Tibial nerve (tissue), 4 donors: ENCODE measurements at regions not wholly inside any gene's neighbourhood (a gene's known extent, or its start where the extent isn't known, plus 50 kb on each side); places are given as distances from the start of the nearest gene placed in this dataset.

Source experiments
- DNase-seq, 2 donors: peaks; one replicate each; pipeline ENCODE4 v3.0.0-alpha.2; 2019; ENCODE audit warnings: low spot score in 2 of 2
- H3K27ac ChIP-seq, 4 donors: fragments of 200-600 bp; sonication (generic) in 3 of 4; one replicate each; pipeline ENCODE4 v1.5.1; 2017 to 2019; ENCODE audit warnings: mild to moderate bottlenecking in 1 of 4
- H3K27me3 ChIP-seq, 2 donors: fragments of 200-600 bp; sonication (generic) in 1 of 2; one replicate each; pipeline versions ENCODE4 v1.5.1 to v1.6.0; 2017 to 2019
- H3K36me3 ChIP-seq, 3 donors: fragments of 200-600 bp; sonication (generic); one replicate each; pipeline ENCODE4 v1.5.1; 2018 to 2019
- H3K4me1 ChIP-seq, 4 donors: fragments of 200-600 bp; sonication (generic) in 3 of 4; one replicate each; pipeline ENCODE4 v1.5.1; 2017 to 2019
- H3K4me3 ChIP-seq, 4 donors: fragments of 200-600 bp; sonication (generic) in 3 of 4; one replicate each; pipeline ENCODE4 v1.5.1; 2017 to 2019; ENCODE audit warnings: mild to moderate bottlenecking in 1 of 4, moderate library complexity in 1 of 4
- H3K9me3 ChIP-seq, 4 donors: fragments of 200-600 bp; sonication (generic) in 3 of 4; one replicate each; pipeline ENCODE4 v1.5.1; 2017 to 2019
- EP300 ChIP-seq, 2 donors: sonication (generic); formaldehyde crosslinking; IDR thresholded peaks; one replicate each; pipeline ENCODE4 v1.6.1; 2017; ENCODE audit warnings: antibody characterized with exemption in 2 of 2, mild to moderate bottlenecking in 1 of 2
- POLR2A ChIP-seq, 2 donors: fragments of 450-650 bp; IDR thresholded peaks; one replicate each; pipeline ENCODE4 v1.6.1; 2017; ENCODE audit warnings: antibody characterized with exemption in 2 of 2, mild to moderate bottlenecking in 2 of 2, moderate library complexity in 2 of 2
- WGBS, 2 donors: methylation state at CpG; one replicate each; pipeline ENCODE4 v1.1.5; 2018; 5-methylcytosine and 5-hydroxymethylcytosine counted together
- TF ChIP-seq, protein P1 (sequence below), 5 experiments: fragments of 200-600 bp in 3 of 5; fragments of 450-650 bp in 2 of 5; sonication (generic) in 3 of 5; IDR thresholded peaks; one replicate each; pipeline ENCODE4 v1.5.1; 2016 to 2019; ENCODE audit warnings: antibody characterized with exemption in 5 of 5, mild to moderate bottlenecking in 3 of 5, moderate library complexity in 2 of 5

DNA sequence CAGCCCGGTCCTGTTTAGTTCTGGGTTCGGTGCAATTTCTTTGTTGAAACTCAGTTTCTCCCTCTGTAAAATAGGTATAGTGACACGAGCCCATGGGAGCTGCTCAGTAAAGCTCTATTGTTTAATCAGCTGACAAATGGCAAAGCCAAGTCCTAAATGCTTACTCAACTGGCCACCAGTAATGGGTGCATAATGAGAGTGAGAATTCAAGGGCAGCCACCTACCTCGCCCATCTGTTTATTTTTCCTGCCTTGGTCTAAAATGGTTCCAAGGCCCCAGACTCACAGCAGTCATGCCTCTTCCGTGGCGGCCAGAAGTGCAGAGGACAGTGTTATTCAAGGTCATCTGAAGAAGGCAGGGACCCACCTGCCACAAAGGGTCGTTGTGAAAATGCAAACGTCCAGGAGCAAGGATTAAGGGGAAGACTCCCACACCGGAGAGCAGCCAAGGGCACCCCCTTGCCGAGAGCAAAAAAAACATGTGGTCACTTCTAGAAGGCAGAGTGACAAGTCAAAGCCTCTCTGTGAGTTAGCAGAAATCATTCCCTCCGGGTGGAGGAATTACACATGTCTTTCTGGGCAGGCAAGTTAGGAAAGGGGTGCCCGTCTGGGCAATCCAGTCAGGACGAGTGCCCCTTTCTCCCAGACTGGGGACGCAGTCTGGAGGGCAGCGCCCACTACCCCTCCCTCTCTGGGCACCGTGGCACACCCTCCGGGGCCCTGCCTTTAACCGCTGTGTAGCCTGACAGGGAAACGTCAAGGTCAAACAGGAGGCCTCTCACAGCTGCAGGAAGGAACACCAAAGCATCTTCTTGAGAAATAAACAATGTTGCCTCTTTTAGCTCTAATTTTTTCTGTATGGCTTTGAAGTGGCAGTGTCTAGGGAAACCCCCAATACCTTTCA is 186.2 kb downstream of the FOXO1 start:
- WGBS, 2 donors = 49 to 60% methylated on average over 18 of the region's 19 CpGs
- peaks cover 0 to 56% (median 29%) of the 10 kb centered on the region in 4 donors for H3K4me1 ChIP-seq
- no peaks in the 10 kb centered on the region for H3K36me3 ChIP-seq
- TF ChIP-seq, protein P1, sequence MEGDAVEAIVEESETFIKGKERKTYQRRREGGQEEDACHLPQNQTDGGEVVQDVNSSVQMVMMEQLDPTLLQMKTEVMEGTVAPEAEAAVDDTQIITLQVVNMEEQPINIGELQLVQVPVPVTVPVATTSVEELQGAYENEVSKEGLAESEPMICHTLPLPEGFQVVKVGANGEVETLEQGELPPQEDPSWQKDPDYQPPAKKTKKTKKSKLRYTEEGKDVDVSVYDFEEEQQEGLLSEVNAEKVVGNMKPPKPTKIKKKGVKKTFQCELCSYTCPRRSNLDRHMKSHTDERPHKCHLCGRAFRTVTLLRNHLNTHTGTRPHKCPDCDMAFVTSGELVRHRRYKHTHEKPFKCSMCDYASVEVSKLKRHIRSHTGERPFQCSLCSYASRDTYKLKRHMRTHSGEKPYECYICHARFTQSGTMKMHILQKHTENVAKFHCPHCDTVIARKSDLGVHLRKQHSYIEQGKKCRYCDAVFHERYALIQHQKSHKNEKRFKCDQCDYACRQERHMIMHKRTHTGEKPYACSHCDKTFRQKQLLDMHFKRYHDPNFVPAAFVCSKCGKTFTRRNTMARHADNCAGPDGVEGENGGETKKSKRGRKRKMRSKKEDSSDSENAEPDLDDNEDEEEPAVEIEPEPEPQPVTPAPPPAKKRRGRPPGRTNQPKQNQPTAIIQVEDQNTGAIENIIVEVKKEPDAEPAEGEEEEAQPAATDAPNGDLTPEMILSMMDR (IDR thresholded peaks at IDR 0.05) = no peak
- no peak for TF ChIP-seq EP300 (IDR thresholded peaks at IDR 0.05)
- H3K27ac ChIP-seq = peak overlapping the region; percentile 71 to 89 (median 76)
- H3K27me3 ChIP-seq = no peaks in the 10 kb centered on the region
- no peaks in the 10 kb centered on the region for H3K9me3 ChIP-seq
- no peak for DNase-seq
- H3K4me3 ChIP-seq = no peak overlapping the region

DNA sequence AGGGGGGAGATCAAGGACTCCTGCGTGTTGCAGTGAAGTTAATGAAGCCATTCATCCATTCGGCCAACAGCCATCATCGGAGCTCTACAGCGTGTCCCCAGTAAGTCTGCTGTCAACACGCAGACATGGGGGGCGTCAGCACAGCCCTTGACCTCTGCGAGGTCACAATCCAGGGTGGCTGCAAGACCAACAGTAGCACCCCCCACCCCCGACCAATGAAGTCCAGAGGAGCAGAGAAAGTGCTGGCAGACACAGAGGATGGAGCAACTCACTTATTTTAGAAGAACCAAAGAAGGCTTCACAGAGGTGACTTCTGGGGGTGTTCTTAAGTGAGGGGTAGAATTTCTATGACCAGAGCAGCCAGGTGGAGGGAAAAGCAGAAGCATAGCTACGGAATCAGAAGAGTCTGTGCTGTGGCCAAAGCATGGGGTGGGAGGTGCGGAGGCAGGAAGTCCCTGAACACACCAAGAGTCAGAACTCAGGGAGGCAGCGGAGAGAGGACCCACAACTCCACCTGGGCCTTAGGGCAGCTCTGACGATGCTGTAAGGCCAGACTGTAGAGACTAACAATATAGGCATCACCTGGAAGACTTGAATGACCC is 185.4 kb downstream of the FOXO1 start:
- no peaks in the 10 kb centered on the region for H3K9me3 ChIP-seq
- H3K4me3 ChIP-seq = no peak overlapping the region
- TF ChIP-seq, protein P1 (IDR thresholded peaks at IDR 0.05) = no peak
- TF ChIP-seq POLR2A (IDR thresholded peaks at IDR 0.05) (no peak), EP300 (IDR thresholded peaks at IDR 0.05) (no peak)
- H3K27ac ChIP-seq = peak overlapping the region in 3 of 4 donors; percentile 71 to 89 (median 77)
- H3K27me3 ChIP-seq = no peaks in the 10 kb centered on the region
- peaks cover 0 to 56% (median 30%) of the 10 kb centered on the region in 4 donors for H3K4me1 ChIP-seq
- no peak for DNase-seq
- 76 to 79% methylated on average over 12 of the region's 12 CpGs for WGBS, 2 donors
- H3K36me3 ChIP-seq = no peaks in the 10 kb centered on the region

DNA sequence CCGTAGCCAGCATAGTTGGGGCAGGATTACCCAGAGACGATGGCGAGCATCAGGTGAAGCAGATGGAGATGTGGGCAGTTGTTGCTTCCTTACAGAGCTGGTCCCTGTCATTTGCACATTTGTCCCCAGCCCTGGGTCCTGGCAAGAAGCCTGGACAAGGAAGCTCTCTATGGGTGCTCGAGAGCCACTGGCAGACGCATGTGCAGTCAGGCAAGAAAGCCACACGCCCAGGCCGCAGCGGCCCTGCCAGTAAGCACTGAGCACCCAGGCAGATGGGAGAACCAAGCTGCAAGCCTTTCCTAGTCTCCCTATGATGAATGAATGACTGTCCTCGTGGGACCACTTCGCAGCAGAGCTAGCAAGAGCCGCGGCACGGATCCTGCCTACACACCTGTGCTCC is 182.8 kb downstream of the FOXO1 start:
- H3K9me3 ChIP-seq = no peaks in the 10 kb centered on the region
- no peak for DNase-seq
- H3K27ac ChIP-seq = no peak overlapping the region
- H3K36me3 ChIP-seq = no peaks in the 10 kb centered on the region
- H3K4me3 ChIP-seq = no peak overlapping the region
- TF ChIP-seq EP300 (IDR thresholded peaks at IDR 0.05) (no peak), POLR2A (IDR thresholded peaks at IDR 0.05) (no peak)
- TF ChIP-seq, protein P1 (IDR thresholded peaks at IDR 0.05) = no peak
- no peaks in the 10 kb centered on the region for H3K27me3 ChIP-seq
- H3K4me1 ChIP-seq = peaks cover 0 to 37% (median 21%) of the 10 kb centered on the region in 4 donors
- 90 to 96% methylated on average over 7 to 13 of the region's 13 CpGs for WGBS, 2 donors

DNA sequence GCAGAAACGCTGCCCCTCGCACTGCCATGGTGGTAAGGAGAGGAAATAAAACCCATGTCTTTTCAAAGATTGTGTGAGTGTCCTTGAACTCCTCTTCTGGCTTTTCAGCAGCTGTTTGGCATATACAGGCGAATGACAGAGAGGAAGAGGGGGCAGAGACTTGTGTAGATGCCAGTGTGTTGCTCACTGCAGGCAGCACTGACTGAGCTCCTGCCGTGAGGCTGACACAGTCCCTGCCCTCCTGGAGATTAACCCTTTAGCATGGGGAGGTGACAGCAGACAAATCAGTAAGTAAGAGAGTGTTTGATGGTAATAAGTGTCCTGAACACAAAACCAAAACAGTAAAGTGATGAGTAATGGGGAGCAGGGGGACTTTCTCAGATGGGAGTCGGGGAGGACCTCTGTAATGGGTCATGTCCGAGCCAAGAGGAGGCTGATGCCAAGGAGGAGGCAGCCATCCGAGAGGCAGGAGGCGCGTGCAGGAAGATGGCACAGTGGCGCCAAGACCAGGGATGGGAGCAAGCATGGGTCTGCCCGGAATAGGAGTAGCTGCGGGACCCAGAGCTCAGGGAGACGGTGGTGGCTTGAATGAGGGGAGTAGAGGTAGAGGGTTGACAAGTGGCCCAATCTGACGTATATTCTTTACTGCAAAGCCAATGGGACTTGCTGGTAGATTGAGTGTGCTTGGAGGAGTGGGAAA is 182.2 kb downstream of the FOXO1 start:
- WGBS, 2 donors = 75 to 85% methylated on average over 14 of the region's 14 CpGs
- Histone ChIP-seq H3K9me3 (no peaks in the 10 kb centered on the region), H3K27ac (no peak overlapping the region), H3K4me1 (peaks cover 0 to 30% (median 20%) of the 10 kb centered on the region in 4 donors), H3K4me3 (no peak overlapping the region), H3K27me3 (no peaks in the 10 kb centered on the region), H3K36me3 (no peaks in the 10 kb centered on the region)
- TF ChIP-seq POLR2A (IDR thresholded peaks at IDR 0.05) = no peak
- no peak for TF ChIP-seq EP300 (IDR thresholded peaks at IDR 0.05)
- TF ChIP-seq, protein P1 (IDR thresholded peaks at IDR 0.05) = no peak
- DNase-seq = no peak
